ENCODE measurements at regions not wholly inside any gene's neighbourhood (a gene's known extent, or its start where the extent isn't known, plus 50 kb on each side); places are given as distances from the start of the nearest gene placed in this dataset.

DNA sequence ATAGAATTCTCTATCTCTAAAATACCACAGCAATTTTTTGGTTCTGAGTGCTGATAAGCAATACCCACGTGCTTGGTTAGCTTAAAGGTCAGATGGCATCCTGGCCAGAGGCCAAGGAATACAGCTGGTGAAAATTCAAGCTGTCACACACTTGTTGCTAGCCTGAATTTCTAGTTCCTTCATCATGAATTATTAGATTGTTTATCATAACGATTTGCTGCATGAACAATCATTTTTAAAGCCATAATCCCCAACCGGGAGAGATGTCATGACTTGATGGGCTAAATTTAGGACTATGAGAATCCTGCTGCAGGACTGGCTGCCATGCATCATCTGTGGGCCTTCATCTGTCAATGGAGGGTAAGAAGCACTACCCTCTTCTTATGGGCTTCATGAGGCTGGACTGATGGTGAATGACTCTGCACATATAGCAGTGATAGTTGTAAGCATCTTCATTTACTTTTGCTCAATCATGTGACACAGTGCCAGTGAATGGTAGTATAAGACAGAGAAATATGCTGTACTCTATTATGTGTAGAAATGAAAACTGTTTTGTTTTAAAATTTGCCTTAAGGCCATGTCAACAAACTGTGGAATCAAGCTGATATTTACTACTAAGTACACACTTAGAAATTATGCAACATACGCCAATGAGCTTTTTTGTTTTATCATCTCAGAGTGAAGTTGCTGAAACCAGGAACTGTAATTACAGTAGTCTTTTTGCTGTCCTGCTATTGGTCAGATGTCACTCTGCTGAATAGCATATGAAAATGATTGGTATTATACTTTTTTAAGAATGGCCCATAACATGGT lies 80.5 kb upstream of the RALGPS2 start:
- no peak for DNase-seq
- H3K36me3 ChIP-seq: no peaks in the 10 kb centered on the region
- ATAC-seq: no peak
- H3K27me3 ChIP-seq: no peaks in the 10 kb centered on the region
- intact Hi-C loops (cut with DNase I): no loop called here
- H3K4me3 ChIP-seq: no peak overlapping the region
- H3K9me3 ChIP-seq: no peaks in the 10 kb centered on the region
- TF ChIP-seq, protein P1, sequence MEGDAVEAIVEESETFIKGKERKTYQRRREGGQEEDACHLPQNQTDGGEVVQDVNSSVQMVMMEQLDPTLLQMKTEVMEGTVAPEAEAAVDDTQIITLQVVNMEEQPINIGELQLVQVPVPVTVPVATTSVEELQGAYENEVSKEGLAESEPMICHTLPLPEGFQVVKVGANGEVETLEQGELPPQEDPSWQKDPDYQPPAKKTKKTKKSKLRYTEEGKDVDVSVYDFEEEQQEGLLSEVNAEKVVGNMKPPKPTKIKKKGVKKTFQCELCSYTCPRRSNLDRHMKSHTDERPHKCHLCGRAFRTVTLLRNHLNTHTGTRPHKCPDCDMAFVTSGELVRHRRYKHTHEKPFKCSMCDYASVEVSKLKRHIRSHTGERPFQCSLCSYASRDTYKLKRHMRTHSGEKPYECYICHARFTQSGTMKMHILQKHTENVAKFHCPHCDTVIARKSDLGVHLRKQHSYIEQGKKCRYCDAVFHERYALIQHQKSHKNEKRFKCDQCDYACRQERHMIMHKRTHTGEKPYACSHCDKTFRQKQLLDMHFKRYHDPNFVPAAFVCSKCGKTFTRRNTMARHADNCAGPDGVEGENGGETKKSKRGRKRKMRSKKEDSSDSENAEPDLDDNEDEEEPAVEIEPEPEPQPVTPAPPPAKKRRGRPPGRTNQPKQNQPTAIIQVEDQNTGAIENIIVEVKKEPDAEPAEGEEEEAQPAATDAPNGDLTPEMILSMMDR (IDR thresholded peaks at IDR 0.05): no peak
- H3K4me1 ChIP-seq: no peaks in the 10 kb centered on the region
- no peak overlapping the region for H3K27ac ChIP-seq

DNA sequence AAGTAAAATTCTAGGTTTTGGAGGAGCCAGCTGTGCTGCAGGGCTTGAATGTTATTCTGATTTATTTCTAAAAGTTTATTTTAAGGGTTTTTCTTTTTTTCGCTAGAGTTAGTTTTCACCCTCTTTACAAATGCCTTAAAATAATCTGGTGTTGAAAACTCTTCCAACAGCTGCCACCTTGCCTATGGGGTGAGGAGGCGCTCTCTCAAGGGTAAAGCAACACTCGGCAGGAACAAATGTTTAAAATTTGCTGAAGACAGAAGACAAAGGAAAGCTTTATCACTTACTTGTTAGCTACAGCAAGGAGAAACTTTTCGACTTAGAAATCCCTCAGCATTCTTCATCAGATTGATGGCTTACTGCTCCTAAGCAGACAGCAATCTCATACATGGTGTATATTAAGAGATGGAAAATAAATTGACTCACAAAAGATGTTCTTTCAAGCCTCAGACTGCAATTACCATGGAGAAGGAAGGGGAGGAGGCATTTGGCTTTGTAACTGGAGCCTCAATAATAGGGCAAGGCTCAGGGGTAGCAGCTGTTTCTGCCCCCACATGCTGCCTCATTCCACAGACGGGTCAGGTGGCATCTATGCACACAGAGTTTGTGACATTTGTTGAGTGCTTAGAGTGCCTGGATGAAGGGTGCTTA lies 79.8 kb upstream of the RALGPS2 start:
- no peak overlapping the region for H3K4me3 ChIP-seq
- DNase-seq: no peak
- no peak for ATAC-seq
- intact Hi-C loops (cut with DNase I): no loop called here
- TF ChIP-seq, protein P1 (IDR thresholded peaks at IDR 0.05): no peak
- H3K27ac ChIP-seq: no peak overlapping the region
- no peaks in the 10 kb centered on the region for H3K9me3 ChIP-seq
- H3K4me1 ChIP-seq: no peaks in the 10 kb centered on the region
- H3K27me3 ChIP-seq: no peaks in the 10 kb centered on the region
- no peaks in the 10 kb centered on the region for H3K36me3 ChIP-seq

DNA sequence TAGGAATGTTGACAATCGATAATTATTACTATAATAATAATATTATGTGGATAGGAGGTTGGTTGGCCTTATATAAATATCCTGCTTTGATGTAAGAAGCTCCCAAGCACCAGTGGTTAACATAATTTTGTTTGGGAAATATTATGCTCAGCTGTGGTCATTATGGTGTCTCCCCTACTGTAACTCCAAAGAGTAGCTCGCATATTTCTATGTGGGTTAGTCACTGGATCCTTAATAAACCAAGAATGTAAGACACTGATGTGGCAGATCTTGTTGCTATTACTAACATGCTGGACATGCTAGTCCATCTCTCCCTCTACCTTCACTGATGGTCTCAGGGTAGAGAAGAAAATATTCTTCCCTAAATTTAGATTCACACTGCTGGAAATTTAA lies 79.2 kb upstream of the RALGPS2 start:
- ATAC-seq (no peak), DNase-seq (no peak)
- H3K4me1 ChIP-seq: no peaks in the 10 kb centered on the region
- TF ChIP-seq, protein P1 (IDR thresholded peaks at IDR 0.05): no peak
- no peak overlapping the region for H3K27ac ChIP-seq
- intact Hi-C loops (cut with DNase I): no loop called here
- H3K36me3 ChIP-seq: no peaks in the 10 kb centered on the region
- no peaks in the 10 kb centered on the region for H3K9me3 ChIP-seq
- H3K4me3 ChIP-seq: no peak overlapping the region
- no peaks in the 10 kb centered on the region for H3K27me3 ChIP-seq

DNA sequence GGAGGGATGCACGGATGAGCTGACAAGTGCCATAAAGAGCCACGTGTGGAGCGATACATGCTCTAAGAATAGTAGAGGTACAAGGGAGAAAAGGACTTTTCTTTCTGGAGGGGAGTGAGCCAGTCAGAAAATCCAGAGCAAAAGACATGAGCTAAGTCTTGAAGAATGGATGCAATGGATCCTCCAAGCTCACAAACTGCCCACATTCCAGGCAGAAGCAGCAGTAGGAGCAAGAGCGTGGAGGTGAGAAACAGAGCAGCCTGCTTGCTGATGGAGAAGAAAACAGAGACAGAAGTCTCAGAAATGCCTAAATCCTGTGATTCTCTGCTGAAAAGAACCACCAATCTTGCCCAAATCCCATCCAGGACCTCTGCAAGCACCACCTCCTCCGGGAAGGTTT lies 78.2 kb upstream of the RALGPS2 start:
- Histone ChIP-seq H3K27ac (no peak overlapping the region), H3K36me3 (no peaks in the 10 kb centered on the region), H3K4me3 (no peak overlapping the region), H3K4me1 (no peaks in the 10 kb centered on the region), H3K9me3 (no peaks in the 10 kb centered on the region), H3K27me3 (no peaks in the 10 kb centered on the region)
- TF ChIP-seq, protein P1 (IDR thresholded peaks at IDR 0.05): no peak
- intact Hi-C loops (cut with DNase I): no loop called here
- no peak for DNase-seq
- ATAC-seq: no peak

DNA sequence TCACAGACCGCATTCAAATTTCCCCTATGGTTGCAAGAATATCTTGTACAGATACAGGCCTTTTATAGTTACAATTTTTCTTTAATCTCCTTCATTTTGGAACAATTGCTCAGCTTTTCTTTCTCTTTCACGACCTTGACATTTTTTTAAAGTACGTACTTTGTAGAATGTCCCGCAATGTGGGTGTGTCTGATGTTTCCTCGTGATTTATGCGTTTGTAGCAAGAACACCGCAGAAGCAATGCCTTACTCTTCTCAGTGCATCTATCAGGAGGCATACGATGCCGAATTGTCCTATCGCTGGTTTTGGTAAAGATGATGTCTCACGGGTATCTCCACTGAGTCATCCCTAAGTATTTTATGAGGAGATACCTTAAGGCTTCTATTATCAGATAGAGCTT lies 76.9 kb upstream of the RALGPS2 start:
- Histone ChIP-seq H3K27ac (no peak overlapping the region), H3K9me3 (no peaks in the 10 kb centered on the region), H3K36me3 (no peaks in the 10 kb centered on the region), H3K4me1 (no peaks in the 10 kb centered on the region), H3K4me3 (no peak overlapping the region), H3K27me3 (no peaks in the 10 kb centered on the region)
- ATAC-seq: no peak
- intact Hi-C loops (cut with DNase I): no loop called here
- TF ChIP-seq, protein P1 (IDR thresholded peaks at IDR 0.05): no peak
- no peak for DNase-seq

Data from left lung (tissue), 4 donors.